Peyer's patch (tissue), 4 donors: ENCODE measurements at regions not wholly inside any gene's neighbourhood (a gene's known extent, or its start where the extent isn't known, plus 50 kb on each side); places are given as distances from the start of the nearest gene placed in this dataset.
"Not testable (repeated sequence)": the region's sequence is repeated elsewhere in the genome, so short reads cannot be mapped to it uniquely, and the experiment has no call there.

ENCODE experiments used
- DNase-seq, 3 donors: peaks; one replicate each; pipeline ENCODE4 v3.0.0-alpha.2; 2017 to 2019
- H3K27ac ChIP-seq, 4 donors: fragments of 200-600 bp; sonication (generic); one replicate each; pipeline ENCODE4 v1.5.1; 2016 to 2019
- H3K27me3 ChIP-seq, 2 donors: fragments of 200-600 bp; sonication (generic); one replicate each; pipeline ENCODE4 v1.5.1; 2019
- H3K36me3 ChIP-seq, 3 donors: fragments of 200-600 bp; sonication (generic); one replicate each; pipeline ENCODE4 v1.5.1; 2016 to 2019
- H3K4me1 ChIP-seq, 4 donors: fragments of 200-600 bp; sonication (generic); one replicate each; pipeline ENCODE4 v1.5.1; 2016 to 2019
- H3K4me3 ChIP-seq, 4 donors: fragments of 200-600 bp; sonication (generic); 1 replicate in 3 of 4; 2 replicates in 1 of 4; pipeline ENCODE4 v1.5.1; 2016 to 2019; ENCODE audit warnings: mild to moderate bottlenecking in 1 of 4
- H3K9me3 ChIP-seq, 4 donors: fragments of 200-600 bp; sonication (generic); one replicate each; pipeline ENCODE4 v1.5.1; 2016 to 2019; ENCODE audit warnings: mild to moderate bottlenecking in 1 of 4
- POLR2A ChIP-seq, 2 donors: fragments of 450-650 bp; IDR thresholded peaks; one replicate each; pipeline ENCODE4 v1.5.1; 2017; ENCODE audit warnings: antibody characterized with exemption in 2 of 2, mild to moderate bottlenecking in 2 of 2, moderate library complexity in 2 of 2
- TF ChIP-seq, protein P1 (sequence below), 6 experiments: fragments of 450-650 bp in 4 of 6; fragments of 200-600 bp in 2 of 6; sonication (generic) in 1 of 6; IDR thresholded peaks; one replicate each; pipeline ENCODE4 v1.5.1; 2017 to 2019; ENCODE audit warnings: antibody characterized with exemption in 6 of 6, mild to moderate bottlenecking in 3 of 6, moderate library complexity in 1 of 6

DNA sequence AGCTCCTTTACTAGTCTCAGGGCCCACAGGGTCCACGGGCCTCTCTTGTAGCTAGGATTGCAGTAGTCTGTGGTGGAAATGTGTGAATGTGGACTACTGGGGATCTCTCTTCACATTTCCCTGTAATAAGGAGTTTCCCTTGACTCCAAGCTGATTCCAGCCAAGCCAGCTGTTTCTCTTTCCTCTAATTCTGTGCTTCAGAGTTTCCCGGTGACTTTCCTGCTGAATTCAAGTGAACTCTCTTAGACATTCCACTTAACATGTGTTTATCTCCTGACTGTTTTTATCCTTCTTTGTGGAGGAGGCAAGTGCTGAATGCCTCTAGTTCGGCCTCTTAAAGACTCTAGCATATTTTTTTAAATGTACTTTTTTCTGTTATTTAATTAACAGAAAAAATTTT lies 354.0 kb upstream of the RGS18 start:
- DNase-seq: no peak
- TF ChIP-seq, protein P1, sequence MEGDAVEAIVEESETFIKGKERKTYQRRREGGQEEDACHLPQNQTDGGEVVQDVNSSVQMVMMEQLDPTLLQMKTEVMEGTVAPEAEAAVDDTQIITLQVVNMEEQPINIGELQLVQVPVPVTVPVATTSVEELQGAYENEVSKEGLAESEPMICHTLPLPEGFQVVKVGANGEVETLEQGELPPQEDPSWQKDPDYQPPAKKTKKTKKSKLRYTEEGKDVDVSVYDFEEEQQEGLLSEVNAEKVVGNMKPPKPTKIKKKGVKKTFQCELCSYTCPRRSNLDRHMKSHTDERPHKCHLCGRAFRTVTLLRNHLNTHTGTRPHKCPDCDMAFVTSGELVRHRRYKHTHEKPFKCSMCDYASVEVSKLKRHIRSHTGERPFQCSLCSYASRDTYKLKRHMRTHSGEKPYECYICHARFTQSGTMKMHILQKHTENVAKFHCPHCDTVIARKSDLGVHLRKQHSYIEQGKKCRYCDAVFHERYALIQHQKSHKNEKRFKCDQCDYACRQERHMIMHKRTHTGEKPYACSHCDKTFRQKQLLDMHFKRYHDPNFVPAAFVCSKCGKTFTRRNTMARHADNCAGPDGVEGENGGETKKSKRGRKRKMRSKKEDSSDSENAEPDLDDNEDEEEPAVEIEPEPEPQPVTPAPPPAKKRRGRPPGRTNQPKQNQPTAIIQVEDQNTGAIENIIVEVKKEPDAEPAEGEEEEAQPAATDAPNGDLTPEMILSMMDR (IDR thresholded peaks at IDR 0.05): no peak
- no peak for TF ChIP-seq POLR2A (IDR thresholded peaks at IDR 0.05)

DNA sequence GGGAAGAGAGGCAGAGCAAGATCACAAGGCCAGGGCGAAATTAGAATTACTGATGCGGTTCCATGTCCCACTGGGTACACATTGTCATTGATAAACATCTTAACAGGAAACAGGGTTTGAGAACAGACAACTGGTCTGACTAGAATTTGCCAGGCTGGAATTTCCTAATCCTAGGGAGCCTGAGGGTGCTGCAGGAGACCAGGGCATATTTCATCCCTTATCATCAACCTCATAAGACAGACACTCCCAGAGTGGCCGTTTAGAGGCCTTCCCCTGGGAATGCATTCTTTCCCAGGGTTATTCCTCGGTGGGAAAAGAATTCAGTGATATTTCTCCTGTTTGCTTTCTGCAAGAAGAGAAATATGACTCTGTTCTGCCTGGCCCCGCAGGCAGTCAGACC lies 344.7 kb upstream of the RGS18 start:
- not testable (repeated sequence) for H3K27me3 ChIP-seq, H3K9me3 ChIP-seq, H3K27ac ChIP-seq, DNase-seq, H3K4me3 ChIP-seq, H3K36me3 ChIP-seq, H3K4me1 ChIP-seq

More for the DNA sequence above, 354.0 kb upstream of the RGS18 start:
- Histone ChIP-seq H3K27ac (no peak overlapping the region), H3K9me3 (no peaks in the 10 kb centered on the region), H3K27me3 (no peaks in the 10 kb centered on the region), H3K4me1 (no peaks in the 10 kb centered on the region), H3K36me3 (no peaks in the 10 kb centered on the region), H3K4me3 (no peak overlapping the region)

DNA sequence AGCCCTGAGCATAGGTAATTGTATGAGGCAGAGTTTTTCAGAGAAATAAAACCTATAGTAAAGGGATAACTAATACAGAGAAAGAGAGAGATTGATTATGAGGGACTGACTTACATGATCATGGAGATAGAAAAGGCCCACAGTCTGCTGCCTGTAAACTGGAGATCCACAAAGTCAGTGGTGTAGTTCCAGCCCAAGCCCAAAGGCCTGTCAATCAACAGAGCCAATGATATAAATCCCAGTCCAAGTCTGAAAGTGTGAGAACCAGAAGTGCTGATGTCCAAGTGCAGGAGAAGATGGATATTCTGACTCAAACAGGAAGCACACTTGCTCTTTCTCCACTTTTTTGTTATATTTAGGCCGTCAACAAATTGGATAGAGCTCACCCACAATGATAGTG lies 340.1 kb upstream of the RGS18 start:
- Histone ChIP-seq H3K4me1 (no peaks in the 10 kb centered on the region), H3K27me3 (no peaks in the 10 kb centered on the region), H3K9me3 (peaks cover 0 to 5% (median 0%) of the 10 kb centered on the region in 4 donors), H3K27ac (no peak overlapping the region), H3K36me3 (no peaks in the 10 kb centered on the region), H3K4me3 (no peak overlapping the region)
- TF ChIP-seq, protein P1 (IDR thresholded peaks at IDR 0.05): no peak
- no peak for TF ChIP-seq POLR2A (IDR thresholded peaks at IDR 0.05)
- DNase-seq: no peak

DNA sequence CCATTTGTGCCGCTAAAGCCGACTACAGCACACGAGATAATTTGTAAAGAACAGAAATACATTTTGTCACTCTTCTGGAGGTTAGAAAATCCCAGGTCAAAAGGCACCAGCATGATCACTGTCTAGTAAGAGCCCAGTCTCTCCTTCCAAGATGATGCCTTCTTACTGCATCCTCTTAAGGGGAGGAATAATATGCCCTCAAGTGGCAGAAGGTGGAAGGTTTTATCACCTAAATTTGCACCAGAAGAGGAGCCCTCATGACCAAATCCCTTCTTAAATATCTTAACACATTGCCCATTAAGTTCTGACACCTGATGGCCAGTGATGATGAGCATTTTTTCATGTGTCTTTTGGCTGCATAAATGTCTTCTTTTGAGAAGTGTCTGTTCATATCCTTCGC lies 326.7 kb upstream of the RGS18 start:
- no peaks in the 10 kb centered on the region for H3K27me3 ChIP-seq
- no peak overlapping the region for H3K4me3 ChIP-seq
- no peaks in the 10 kb centered on the region for H3K4me1 ChIP-seq
- no peaks in the 10 kb centered on the region for H3K36me3 ChIP-seq
- DNase-seq: no peak
- no peak overlapping the region for H3K27ac ChIP-seq
- no peaks in the 10 kb centered on the region for H3K9me3 ChIP-seq
- TF ChIP-seq, protein P1 (IDR thresholded peaks at IDR 0.05): no peak
- no peak for TF ChIP-seq POLR2A (IDR thresholded peaks at IDR 0.05)

DNA sequence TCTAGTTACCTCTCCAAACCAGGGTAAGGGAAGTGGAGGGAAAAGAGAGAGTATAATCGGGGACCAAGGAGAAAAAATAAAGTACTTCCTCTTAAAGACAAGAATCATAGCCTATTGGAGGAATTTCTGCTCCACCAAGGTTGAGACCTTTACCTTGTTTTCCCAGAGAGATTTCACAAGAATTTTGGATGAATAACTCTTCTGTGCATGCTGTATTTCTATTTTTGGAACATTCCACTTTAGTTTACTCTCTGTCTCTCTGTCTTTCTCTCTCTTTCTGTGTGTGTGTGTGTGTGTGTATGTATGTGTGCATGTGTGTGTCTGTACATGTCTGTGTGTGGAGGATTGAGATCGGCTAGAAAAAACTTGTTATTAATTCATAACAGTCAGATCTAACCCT lies 318.4 kb upstream of the RGS18 start:
- Histone ChIP-seq H3K27ac (no peak overlapping the region), H3K36me3 (no peaks in the 10 kb centered on the region), H3K27me3 (no peaks in the 10 kb centered on the region), H3K9me3 (no peaks in the 10 kb centered on the region), H3K4me1 (no peaks in the 10 kb centered on the region), H3K4me3 (no peak overlapping the region)
- TF ChIP-seq POLR2A (IDR thresholded peaks at IDR 0.05): no peak
- TF ChIP-seq, protein P1 (IDR thresholded peaks at IDR 0.05): no peak
- DNase-seq: no peak

DNA sequence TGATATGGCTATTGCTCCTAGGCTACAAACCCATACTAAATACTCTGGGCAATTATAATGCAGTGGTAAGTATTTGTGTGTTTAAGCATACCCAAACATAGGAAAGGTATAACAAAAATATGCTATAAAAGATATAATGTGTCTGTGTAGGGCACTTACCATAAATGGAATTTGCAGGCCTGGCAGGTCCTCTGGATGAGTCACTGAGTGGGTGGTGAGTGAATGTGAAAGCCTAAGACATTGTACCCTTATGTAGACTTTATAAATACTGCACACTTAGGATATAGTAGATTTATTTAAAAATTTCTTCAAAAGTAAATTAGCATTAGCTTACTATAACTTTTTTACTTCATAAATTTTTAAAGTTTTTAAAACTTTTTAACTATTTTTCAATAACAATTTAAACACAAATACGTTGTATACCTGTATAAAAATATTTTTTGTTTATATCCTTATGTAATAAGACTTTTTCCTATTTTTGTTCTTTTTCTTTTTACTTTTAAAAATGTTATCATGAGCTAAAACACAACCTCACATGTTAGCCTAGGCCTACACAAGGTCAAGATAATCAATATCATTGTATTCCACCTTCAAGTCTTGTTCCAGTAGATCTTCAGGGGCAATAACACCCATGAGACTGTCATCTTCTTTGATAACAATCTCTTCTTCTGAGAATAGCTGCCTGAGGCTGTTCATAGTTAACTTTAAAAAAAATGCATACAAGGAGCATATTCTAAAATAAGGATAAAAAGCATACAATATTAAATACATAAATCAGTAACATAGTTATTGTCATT lies 306.3 kb upstream of the RGS18 start:
- Histone ChIP-seq H3K36me3 (no peaks in the 10 kb centered on the region), H3K9me3 (no peaks in the 10 kb centered on the region), H3K4me1 (no peaks in the 10 kb centered on the region), H3K27me3 (no peaks in the 10 kb centered on the region), H3K27ac (no peak overlapping the region), H3K4me3 (no peak overlapping the region)
- DNase-seq: no peak
- no peak for TF ChIP-seq POLR2A (IDR thresholded peaks at IDR 0.05)
- TF ChIP-seq, protein P1 (IDR thresholded peaks at IDR 0.05): no peak
